HepG2 (cell line): ENCODE measurements at regions not wholly inside any gene's neighbourhood (a gene's known extent, or its start where the extent isn't known, plus 50 kb on each side); places are given as distances from the start of the nearest gene placed in this dataset.

ENCODE experiments used
- ATAC-seq: fragments of 200-7000 bp; cut with Tn5 transposase; 3 replicates; pipeline ENCODE4 v1.9.1; 2020; ENCODE audit warnings: mild to moderate bottlenecking, moderate library complexity
- BruUV-seq: library from RNA; stranded (reverse); fragments of 400-500 nt; replicated peaks from 2 replicates; lab custom pipeline; 2021; lab: Mats Ljungman, UMichigan
- CTCF ChIA-PET: fragments of 300-600 bp; formaldehyde crosslinking; extraction: SDS; loops from one replicate; lab custom pipeline; 2021; ENCODE audit warnings: low total read pairs, inconsistent platforms, low intra/inter-chr PET ratio; lab: Yijun Ruan, JAX
- POLR2A ChIA-PET: fragments of 350-600 bp; sonication (Branson Sonifier 250); formaldehyde crosslinking; loops from one replicate; lab custom pipeline; 2020; ENCODE audit warnings: antibody characterized with exemption, inconsistent platforms; lab: Yijun Ruan, JAX
- DNase-seq: peaks from one replicate; pipeline ENCODE4 v3.0.0-alpha.2; 2015; ENCODE audit warnings: low spot score
- FAIRE-seq: peaks from 3 replicates; lab custom pipeline; 2011; peaks lifted over from hg19 to GRCh38; lab: Jason Lieb, UNC
- H2AFZ ChIP-seq: one replicate; pipeline ENCODE4 v1.6.1; 2011; ENCODE audit warnings: low read length, inconsistent platforms
- H3K27ac ChIP-seq: fragments of 300-600 bp; 3 replicates; pipeline ENCODE4 v1.8.0; 2011; ENCODE audit warnings: mixed run types, mild to moderate bottlenecking, mixed read lengths, low read length, inconsistent platforms; ENCODE audit not compliant: insufficient read depth; ENCODE audit errors: extremely low read length
- H3K27me3 ChIP-seq, 2 experiments: fragments of 200-600 bp in 1 of 2; 2 replicates in 1 of 2; 3 replicates in 1 of 2; pipeline versions ENCODE4 v1.6.0 to v1.8.0; 2011; ENCODE audit warnings: low read length in 2 of 2, mild to moderate bottlenecking in 2 of 2, moderate library complexity in 2 of 2, inconsistent platforms in 1 of 2; ENCODE audit not compliant: insufficient read depth in 2 of 2, control insufficient read depth in 1 of 2
- H3K36me3 ChIP-seq, 2 experiments: fragments of 200-600 bp in 1 of 2; replicated peaks in 1 of 2; 2 replicates in 1 of 2; 3 replicates in 1 of 2; pipeline versions ENCODE4 v1.5.1 to v1.8.0; 2011; ENCODE audit warnings: low read length in 2 of 2, inconsistent platforms in 1 of 2; ENCODE audit not compliant: insufficient read depth in 2 of 2, control insufficient read depth in 1 of 2
- H3K4me1 ChIP-seq: 2 replicates; pipeline ENCODE4 v1.5.1; 2012; ENCODE audit warnings: low read length, inconsistent platforms; ENCODE audit not compliant: insufficient read depth
- H3K4me2 ChIP-seq: 2 replicates; pipeline ENCODE4 v1.6.0; 2011; ENCODE audit warnings: low read depth, low read length, inconsistent platforms
- H3K4me3 ChIP-seq, 3 experiments: fragments of 200-600 bp in 1 of 3; sonication (generic), shearing (Covaris generic) in 1 of 3; replicated peaks in 1 of 3; 2 replicates each; pipeline ENCODE4 v1.5.1; 2011 to 2016; ENCODE audit warnings: low read length in 3 of 3, inconsistent platforms in 2 of 3, low read depth in 2 of 3, mild to moderate bottlenecking in 2 of 3, control low read depth in 1 of 3, mixed read lengths in 1 of 3; ENCODE audit not compliant: insufficient read depth in 1 of 3
- H3K79me2 ChIP-seq: one replicate; pipeline ENCODE4 v1.6.1; 2011; ENCODE audit warnings: low read length, inconsistent platforms; ENCODE audit not compliant: insufficient read depth
- H3K9ac ChIP-seq: 2 replicates; pipeline ENCODE4 v1.6.0; 2011; ENCODE audit warnings: mild to moderate bottlenecking, low read depth, low read length, inconsistent platforms; ENCODE audit not compliant: insufficient read depth
- H3K9me3 ChIP-seq: 2 replicates; pipeline ENCODE4 v1.5.1; 2012; ENCODE audit warnings: mild to moderate bottlenecking, low read length
- H4K20me1 ChIP-seq: 2 replicates; pipeline ENCODE4 v1.6.0; 2011; ENCODE audit warnings: inconsistent platforms, mild to moderate bottlenecking, low read length, moderate library complexity; ENCODE audit not compliant: insufficient read depth
- FOXK1 ChIP-seq: sonication (generic); formaldehyde crosslinking; IDR thresholded peaks from 2 replicates; pipeline ENCODE4 v1.4.0; 2020; ENCODE audit warnings: low read depth, missing genetic modification reagents, borderline replicate concordance
- HCFC1 ChIP-seq: fragments of 150-350 bp; IDR thresholded peaks from 2 replicates; pipeline ENCODE4 v1.6.1; 2014; ENCODE audit warnings: low read depth, low read length
- HOXA7 ChIP-seq: sonication (generic); formaldehyde crosslinking; IDR thresholded peaks from 2 replicates; pipeline ENCODE4 v1.8.1; 2022; ENCODE audit warnings: mild to moderate bottlenecking, missing genetic modification reagents, moderate library complexity
- JUNB ChIP-seq: sonication (generic); formaldehyde crosslinking; IDR thresholded peaks from 2 replicates; pipeline ENCODE4 v1.8.0; 2022; ENCODE audit warnings: missing genetic modification reagents, mild to moderate bottlenecking, borderline replicate concordance
- WGBS: methylation state at CpG from one replicate; pipeline ENCODE4 v1.1.6; 2017; ENCODE audit warnings: low lambda C conversion rate; 5-methylcytosine and 5-hydroxymethylcytosine counted together
- in situ Hi-C: cut with HindIII; loops from 2 replicates; pipeline ENCODE4 v1.10.0; 2017; ENCODE audit warnings: low pct_unique_long_range_greater_than_20kb; ENCODE audit not compliant: extremely low pct_ligation_motif_present
- intact Hi-C: fragments of 100-400 bp; cut with micrococcal nuclease; formaldehyde crosslinking; loops from one replicate; pipeline ENCODE4 v1.10.0; 2022; ENCODE audit not compliant: unreplicated experiment
- TF ChIP-seq, protein P1 (sequence below): IDR thresholded peaks from 2 replicates; pipeline ENCODE4 v1.6.1; 2016; ENCODE audit warnings: control low read depth
- TF ChIP-seq, protein P2 (sequence below): sonication (generic); formaldehyde crosslinking; IDR thresholded peaks from 2 replicates; pipeline ENCODE4 v1.8.1; 2022; ENCODE audit warnings: low read depth, mild to moderate bottlenecking, missing genetic modification reagents

DNA sequence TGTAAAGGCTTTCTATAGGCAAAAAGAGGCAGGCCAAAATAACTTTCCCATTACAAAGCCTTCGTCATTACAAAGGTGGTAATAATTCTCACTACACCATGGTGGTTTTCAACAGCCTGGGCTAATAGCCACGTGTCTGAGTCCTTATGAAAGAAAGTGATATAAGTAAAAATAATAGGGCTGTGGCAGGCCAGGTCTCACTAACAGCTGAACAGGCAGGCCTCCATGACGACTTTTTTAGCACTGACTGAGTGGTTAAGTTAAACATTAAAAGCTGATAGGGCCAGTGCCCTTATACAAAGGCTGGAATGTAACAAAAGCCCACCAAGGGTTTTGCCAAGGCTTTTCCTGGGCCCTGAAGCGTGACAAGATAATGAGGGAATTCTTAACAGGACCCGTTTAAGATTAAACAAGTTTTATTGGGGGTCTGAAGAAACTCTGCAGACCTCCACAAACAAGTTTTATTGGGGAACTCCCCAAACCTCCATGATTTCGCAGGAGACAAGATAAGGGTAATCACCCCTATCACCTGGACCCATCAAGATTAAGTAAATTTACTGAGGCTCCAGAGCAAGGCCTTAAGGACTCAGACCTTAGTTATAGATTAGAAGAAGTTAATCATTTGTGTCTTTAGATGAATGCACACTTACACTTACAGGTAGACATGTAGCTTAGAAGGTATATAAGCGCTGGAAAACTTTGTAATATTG lies 412.9 kb downstream of the CHSY3 start:
- ATAC-seq = no peak
- DNase-seq = no peak
- Histone ChIP-seq H3K4me1 (no peaks in the 10 kb centered on the region), H3K79me2 (no peaks in the 10 kb centered on the region), H4K20me1 (no peaks in the 10 kb centered on the region), H2AFZ (no peak overlapping the region), H3K4me3 (no peak overlapping the region), H3K4me2 (no peak overlapping the region), H3K36me3 (no peaks in the 10 kb centered on the region), H3K27ac (no peak overlapping the region), H3K9me3 (peaks cover 42% of the 10 kb centered on the region), H3K27me3 (no peaks in the 10 kb centered on the region), H3K9ac (no peak overlapping the region)
- in situ Hi-C loops = no loop called here
- no peak for FAIRE-seq
- POLR2A ChIA-PET = no interaction called here
- TF ChIP-seq HCFC1 (no peak), HOXA7 (CRISPR knock-in tag) (no peak), JUNB (CRISPR knock-in tag) (no peak), FOXK1 (CRISPR knock-in tag) (no peak)
- TF ChIP-seq, protein P1, sequence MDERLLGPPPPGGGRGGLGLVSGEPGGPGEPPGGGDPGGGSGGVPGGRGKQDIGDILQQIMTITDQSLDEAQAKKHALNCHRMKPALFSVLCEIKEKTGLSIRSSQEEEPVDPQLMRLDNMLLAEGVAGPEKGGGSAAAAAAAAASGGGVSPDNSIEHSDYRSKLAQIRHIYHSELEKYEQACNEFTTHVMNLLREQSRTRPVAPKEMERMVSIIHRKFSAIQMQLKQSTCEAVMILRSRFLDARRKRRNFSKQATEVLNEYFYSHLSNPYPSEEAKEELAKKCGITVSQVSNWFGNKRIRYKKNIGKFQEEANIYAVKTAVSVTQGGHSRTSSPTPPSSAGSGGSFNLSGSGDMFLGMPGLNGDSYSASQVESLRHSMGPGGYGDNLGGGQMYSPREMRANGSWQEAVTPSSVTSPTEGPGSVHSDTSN (CRISPR knock-in tag) = no peak
- TF ChIP-seq, protein P2, sequence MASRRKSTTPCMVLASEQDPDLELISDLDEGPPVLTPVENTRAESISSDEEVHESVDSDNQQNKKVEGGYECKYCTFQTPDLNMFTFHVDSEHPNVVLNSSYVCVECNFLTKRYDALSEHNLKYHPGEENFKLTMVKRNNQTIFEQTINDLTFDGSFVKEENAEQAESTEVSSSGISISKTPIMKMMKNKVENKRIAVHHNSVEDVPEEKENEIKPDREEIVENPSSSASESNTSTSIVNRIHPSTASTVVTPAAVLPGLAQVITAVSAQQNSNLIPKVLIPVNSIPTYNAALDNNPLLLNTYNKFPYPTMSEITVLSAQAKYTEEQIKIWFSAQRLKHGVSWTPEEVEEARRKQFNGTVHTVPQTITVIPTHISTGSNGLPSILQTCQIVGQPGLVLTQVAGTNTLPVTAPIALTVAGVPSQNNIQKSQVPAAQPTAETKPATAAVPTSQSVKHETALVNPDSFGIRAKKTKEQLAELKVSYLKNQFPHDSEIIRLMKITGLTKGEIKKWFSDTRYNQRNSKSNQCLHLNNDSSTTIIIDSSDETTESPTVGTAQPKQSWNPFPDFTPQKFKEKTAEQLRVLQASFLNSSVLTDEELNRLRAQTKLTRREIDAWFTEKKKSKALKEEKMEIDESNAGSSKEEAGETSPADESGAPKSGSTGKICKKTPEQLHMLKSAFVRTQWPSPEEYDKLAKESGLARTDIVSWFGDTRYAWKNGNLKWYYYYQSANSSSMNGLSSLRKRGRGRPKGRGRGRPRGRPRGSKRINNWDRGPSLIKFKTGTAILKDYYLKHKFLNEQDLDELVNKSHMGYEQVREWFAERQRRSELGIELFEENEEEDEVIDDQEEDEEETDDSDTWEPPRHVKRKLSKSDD (CRISPR knock-in tag) = no peak
- intact Hi-C loops = no loop called here
- WGBS = 13% methylated on average over 7 of the region's 7 CpGs
- no TSS peak for BruUV-seq
- CTCF ChIA-PET = no interaction called here
